C1 segment of cervical spinal cord (tissue), 14 donors: ENCODE measurements at regions not wholly inside any gene's neighbourhood (a gene's known extent, or its start where the extent isn't known, plus 50 kb on each side); places are given as distances from the start of the nearest gene placed in this dataset.

Experiments
- DNase-seq, 14 donors: peaks; one replicate each; lab custom pipeline; 2025; lab: John Stamatoyannopoulos, UW

GRCh38 chr1:71267220-71267619, 186.4 kb upstream of the ZRANB2 start:
- no peak for DNase-seq

GRCh38 chr1:71264039-71264438, 183.2 kb upstream of the ZRANB2 start:
- no peak for DNase-seq

GRCh38 chr1:71262970-71263369, 182.1 kb upstream of the ZRANB2 start:
- no peak for DNase-seq

- DNase-seq: no peak
Observed at GRCh38 chr1:71252900-71253299, 172.1 kb upstream of the ZRANB2 start.

- no peak for DNase-seq
Observed at GRCh38 chr1:71245246-71245645, 164.4 kb upstream of the ZRANB2 start.

- DNase-seq: no peak
Observed at GRCh38 chr1:71242239-71242638, 161.4 kb upstream of the ZRANB2 start.

GRCh38 chr1:71240656-71241055, 159.8 kb upstream of the ZRANB2 start:
- no peak for DNase-seq

GRCh38 chr1:71236503-71236902, 155.7 kb upstream of the ZRANB2 start:
- no peak for DNase-seq

GRCh38 chr1:71233645-71234044, 152.8 kb upstream of the ZRANB2 start:
- no peak for DNase-seq

- DNase-seq: no peak
Observed at GRCh38 chr1:71232786-71233185, 152.0 kb upstream of the ZRANB2 start.

- no peak for DNase-seq
Observed at GRCh38 chr1:71232166-71232763, 151.4 kb upstream of the ZRANB2 start.

GRCh38 chr1:71231751-71232150, 150.9 kb upstream of the ZRANB2 start:
- no peak for DNase-seq

GRCh38 chr1:71228742-71229365, 148.0 kb upstream of the ZRANB2 start:
- DNase-seq: peak in 1 of 14 donors; percentile 33

- peak in 1 of 14 donors; percentile 33 for DNase-seq
Observed at GRCh38 chr1:71228241-71228640, 147.4 kb upstream of the ZRANB2 start.

GRCh38 chr1:71224741-71225377, 144.0 kb upstream of the ZRANB2 start:
- DNase-seq: no peak

GRCh38 chr1:71223641-71224340, 143.0 kb upstream of the ZRANB2 start:
- no peak for DNase-seq

GRCh38 chr1:71222668-71223067, 141.8 kb upstream of the ZRANB2 start:
- DNase-seq: no peak

- no peak for DNase-seq
Observed at GRCh38 chr1:71210718-71211117, 129.9 kb upstream of the ZRANB2 start.

GRCh38 chr1:71203241-71203640, 122.4 kb upstream of the ZRANB2 start:
- no peak for DNase-seq

- no peak for DNase-seq
Observed at GRCh38 chr1:71200503-71200902, 119.7 kb upstream of the ZRANB2 start.

- no peak for DNase-seq
Observed at GRCh38 chr1:71196685-71197084, 115.8 kb upstream of the ZRANB2 start.

- DNase-seq: peak in 1 of 14 donors; percentile 66
Observed at GRCh38 chr1:71193153-71193552, 112.3 kb upstream of the ZRANB2 start.

- DNase-seq: no peak
Observed at GRCh38 chr1:71191520-71191919, 110.7 kb upstream of the ZRANB2 start.
